H1 (cell line): ENCODE measurements at regions not wholly inside any gene's neighbourhood (a gene's known extent, or its start where the extent isn't known, plus 50 kb on each side); places are given as distances from the start of the nearest gene placed in this dataset.
A peak's percentile ranks its signal among the peaks of the same experiment; 100 is the strongest.

Source experiments
- CTCF ChIA-PET: fragments of 300-600 bp; sonication (Branson Sonifier 250); formaldehyde crosslinking; loops from one replicate; lab custom pipeline; 2021; ENCODE audit not compliant: partially characterized antibody; lab: Charles Lee
- POLR2A ChIA-PET: fragments of 300-600 bp; sonication (Branson Sonifier 250); formaldehyde crosslinking; loops from one replicate; lab custom pipeline; 2021; ENCODE audit warnings: inconsistent platforms; ENCODE audit not compliant: partially characterized antibody; lab: Charles Lee
- DNase-seq, 2 experiments: peaks; one replicate each; pipeline versions ENCODE4 v3.0.0 to v3.0.0-alpha.2; 2010 to 2022; ENCODE audit warnings: low spot score in 2 of 2, low read depth in 1 of 2, mixed read lengths in 1 of 2
- FAIRE-seq: peaks from 2 replicates; lab custom pipeline; 2011; peaks lifted over from hg19 to GRCh38; lab: Jason Lieb, UNC
- H2AFZ ChIP-seq: 2 replicates; pipeline ENCODE4 v1.8.1; 2012; ENCODE audit warnings: low read length, inconsistent platforms
- H2AK5ac ChIP-seq: 2 replicates; pipeline ENCODE4 v1.6.1; 2013; ENCODE audit warnings: low read depth, low read length
- H2BK120ac ChIP-seq: replicated peaks from 2 replicates; pipeline ENCODE3; 2013; ENCODE audit warnings: low read depth, low read length, inconsistent platforms
- H2BK12ac ChIP-seq: 2 replicates; pipeline ENCODE4 v1.6.1; 2013; ENCODE audit warnings: low read depth, low read length
- H2BK15ac ChIP-seq: 2 replicates; pipeline ENCODE4 v1.6.1; 2013; ENCODE audit warnings: low read length
- H2BK20ac ChIP-seq: 2 replicates; pipeline ENCODE4 v1.6.1; 2013; ENCODE audit warnings: low read length
- H2BK5ac ChIP-seq: 2 replicates; pipeline ENCODE4 v1.6.1; 2013; ENCODE audit warnings: low read depth, low read length
- H3K14ac ChIP-seq: 2 replicates; pipeline ENCODE4 v1.6.1; 2013; ENCODE audit warnings: inconsistent platforms; ENCODE audit not compliant: insufficient read length
- H3K18ac ChIP-seq: 2 replicates; pipeline ENCODE4 v1.6.1; 2013; ENCODE audit warnings: low read length; ENCODE audit errors: extremely low read depth
- H3K23ac ChIP-seq: 2 replicates; pipeline ENCODE4 v1.6.1; 2013; ENCODE audit warnings: inconsistent platforms; ENCODE audit not compliant: insufficient read length
- H3K23me2 ChIP-seq: 2 replicates; pipeline ENCODE4 v1.6.1; 2013; ENCODE audit warnings: low read depth, low read length
- H3K27ac ChIP-seq: 2 replicates; pipeline ENCODE4 v1.6.1; 2011; ENCODE audit warnings: low read depth, low read length, inconsistent platforms
- H3K27me3 ChIP-seq, 4 experiments: replicated peaks in 1 of 4; 1 replicate in 1 of 4; 2 replicates in 3 of 4; pipeline versions ENCODE4 v1.6.1 to v1.8.1; 2011 to 2013; ENCODE audit warnings: low read length in 3 of 4, mild to moderate bottlenecking in 3 of 4, inconsistent platforms in 2 of 4, mixed read lengths in 2 of 4, moderate library complexity in 1 of 4; ENCODE audit not compliant: control insufficient read depth in 3 of 4, insufficient read depth in 3 of 4; ENCODE audit errors: extremely low read depth in 1 of 4
- H3K36me3 ChIP-seq, 4 experiments: 2 replicates each; pipeline versions ENCODE4 v1.6.1 to v1.8.1; 2011 to 2013; ENCODE audit warnings: mild to moderate bottlenecking in 4 of 4, low read length in 3 of 4, moderate library complexity in 2 of 4, control low read depth in 1 of 4, inconsistent platforms in 1 of 4; ENCODE audit not compliant: insufficient read depth in 4 of 4, control insufficient read depth in 2 of 4
- H3K4ac ChIP-seq: replicated peaks from 2 replicates; pipeline ENCODE3; 2013; ENCODE audit warnings: low read length, low read depth, mixed read lengths, inconsistent platforms; ENCODE audit not compliant: insufficient read length
- H3K4me1 ChIP-seq, 4 experiments: replicated peaks in 1 of 4; 1 replicate in 1 of 4; 2 replicates in 3 of 4; pipeline versions ENCODE4 v1.6.1 to v1.8.1; 2011 to 2013; ENCODE audit warnings: low read length in 3 of 4, inconsistent platforms in 2 of 4, mixed read lengths in 1 of 4; ENCODE audit not compliant: insufficient read depth in 4 of 4, control insufficient read depth in 3 of 4
- H3K4me2 ChIP-seq, 2 experiments: 2 replicates each; pipeline versions ENCODE4 v1.6.1 to v1.8.1; 2011 to 2013; ENCODE audit warnings: low read depth in 2 of 2, low read length in 2 of 2, control low read depth in 1 of 2, inconsistent platforms in 1 of 2, mild to moderate bottlenecking in 1 of 2; ENCODE audit not compliant: insufficient read depth in 1 of 2
- H3K4me3 ChIP-seq, 4 experiments: fragments of 200-600, 300-600 bp in 1 of 4; sonication (generic), shearing (Covaris generic), sonication (Bioruptor Twin) in 1 of 4; 2 replicates each; pipeline versions ENCODE4 v1.5.1 to v1.8.1; 2011 to 2016; ENCODE audit warnings: low read length in 4 of 4, low read depth in 3 of 4, control low read depth in 2 of 4, inconsistent platforms in 2 of 4, mild to moderate bottlenecking in 2 of 4, mixed read lengths in 1 of 4, moderate library complexity in 1 of 4; ENCODE audit not compliant: insufficient read depth in 2 of 4; ENCODE audit errors: extremely low read depth in 1 of 4
- H3K56ac ChIP-seq: replicated peaks from 2 replicates; pipeline ENCODE3; 2013; ENCODE audit warnings: low read depth, mild to moderate bottlenecking, mixed read lengths, low read length, inconsistent platforms; ENCODE audit not compliant: insufficient read length
- H3K79me1 ChIP-seq: 2 replicates; pipeline ENCODE4 v1.6.1; 2013; ENCODE audit warnings: low read depth, low read length, control low read depth
- H3K79me2 ChIP-seq, 2 experiments: 2 replicates each; pipeline versions ENCODE4 v1.6.1 to v1.8.1; 2012 to 2013; ENCODE audit warnings: low read length in 2 of 2, mild to moderate bottlenecking in 2 of 2, inconsistent platforms in 1 of 2; ENCODE audit not compliant: insufficient read depth in 2 of 2, control insufficient read depth in 1 of 2
- H3K9ac ChIP-seq, 4 experiments: replicated peaks in 1 of 4; 1 replicate in 1 of 4; 2 replicates in 3 of 4; pipeline versions ENCODE4 v1.6.1 to v1.8.1; 2011 to 2013; ENCODE audit warnings: low read depth in 3 of 4, low read length in 3 of 4, control low read depth in 2 of 4, mild to moderate bottlenecking in 2 of 4, moderate library complexity in 2 of 4, inconsistent platforms in 1 of 4; ENCODE audit errors: extremely low read depth in 1 of 4
- H3K9me3 ChIP-seq, 2 experiments: 2 replicates each; pipeline versions ENCODE4 v1.6.1 to v1.8.1; 2012 to 2013; ENCODE audit warnings: mild to moderate bottlenecking in 2 of 2, moderate library complexity in 2 of 2, control low read depth in 1 of 2, inconsistent platforms in 1 of 2, low read depth in 1 of 2, low read length in 1 of 2, mixed read lengths in 1 of 2; ENCODE audit not compliant: insufficient read depth in 2 of 2
- H4K20me1 ChIP-seq, 2 experiments: replicated peaks in 1 of 2; 2 replicates each; pipeline versions ENCODE3 to v1.8.1; 2011 to 2013; ENCODE audit warnings: inconsistent platforms in 2 of 2, low read length in 2 of 2, mild to moderate bottlenecking in 1 of 2; ENCODE audit not compliant: insufficient read depth in 2 of 2, control insufficient read depth in 1 of 2
- H4K5ac ChIP-seq: 2 replicates; pipeline ENCODE4 v1.6.1; 2013; ENCODE audit warnings: low read length, low read depth, mixed read lengths, inconsistent platforms; ENCODE audit not compliant: insufficient read length
- H4K8ac ChIP-seq: 2 replicates; pipeline ENCODE4 v1.8.0; 2013; ENCODE audit warnings: mild to moderate bottlenecking, moderate library complexity, low read length, inconsistent platforms; ENCODE audit not compliant: insufficient read depth; ENCODE audit errors: extremely low read depth
- H4K91ac ChIP-seq: replicated peaks from 2 replicates; pipeline ENCODE3; 2013; ENCODE audit warnings: low read length, mixed read lengths, inconsistent platforms; ENCODE audit not compliant: insufficient read length
- BCL11A ChIP-seq, 2 experiments: IDR thresholded peaks; one replicate each; pipeline ENCODE4 v1.6.1; 2011; ENCODE audit warnings: low read depth in 2 of 2, low read length in 2 of 2, mild to moderate bottlenecking in 2 of 2
- RAD21 ChIP-seq, 2 experiments: IDR thresholded peaks in 1 of 2; conservative IDR thresholded peaks in 1 of 2; 2 replicates each; pipeline ENCODE4 v1.6.1; 2011; ENCODE audit warnings: low read depth in 2 of 2, low read length in 2 of 2, improper control_type of control experiment in 1 of 2, inconsistent platforms in 1 of 2, mild to moderate bottlenecking in 1 of 2, moderate library complexity in 1 of 2
- RFX5 ChIP-seq: IDR thresholded peaks from 2 replicates; pipeline ENCODE4 v1.6.1; 2011; ENCODE audit warnings: low read depth, low read length, improper control_type of control experiment, borderline replicate concordance
- RXRA ChIP-seq: IDR thresholded peaks from 2 replicates; pipeline ENCODE4 v1.6.1; 2011; ENCODE audit warnings: low read depth, mild to moderate bottlenecking, low read length, moderate library complexity; ENCODE audit not compliant: insufficient read depth
- ZNF274 ChIP-seq: IDR thresholded peaks from 2 replicates; pipeline ENCODE4 v1.7.0; 2012; ENCODE audit warnings: low read length, borderline replicate concordance; ENCODE audit errors: extremely low read depth
- WGBS, 2 experiments: shearing (Covaris generic) in 1 of 2; methylation state at CpG; one replicate each; pipeline versions ENCODE4 v1.1.6 to v1.1.7; 2013 to 2015; ENCODE audit warnings: low lambda C conversion rate in 2 of 2, mixed read lengths in 2 of 2, inconsistent platforms in 1 of 2, low coverage in 1 of 2, missing lambda C conversion rate in 1 of 2; ENCODE audit not compliant: insufficient replicate concordance in 2 of 2, insufficient coverage in 1 of 2, insufficient read length in 1 of 2; ENCODE audit errors: extremely low coverage in 1 of 2, missing lambda C conversion rate in 1 of 2; 5-methylcytosine and 5-hydroxymethylcytosine counted together
- TF ChIP-seq, protein P1 (sequence below): IDR thresholded peaks from 2 replicates; pipeline ENCODE4 v1.6.1; 2012; ENCODE audit warnings: inconsistent platforms

DNA sequence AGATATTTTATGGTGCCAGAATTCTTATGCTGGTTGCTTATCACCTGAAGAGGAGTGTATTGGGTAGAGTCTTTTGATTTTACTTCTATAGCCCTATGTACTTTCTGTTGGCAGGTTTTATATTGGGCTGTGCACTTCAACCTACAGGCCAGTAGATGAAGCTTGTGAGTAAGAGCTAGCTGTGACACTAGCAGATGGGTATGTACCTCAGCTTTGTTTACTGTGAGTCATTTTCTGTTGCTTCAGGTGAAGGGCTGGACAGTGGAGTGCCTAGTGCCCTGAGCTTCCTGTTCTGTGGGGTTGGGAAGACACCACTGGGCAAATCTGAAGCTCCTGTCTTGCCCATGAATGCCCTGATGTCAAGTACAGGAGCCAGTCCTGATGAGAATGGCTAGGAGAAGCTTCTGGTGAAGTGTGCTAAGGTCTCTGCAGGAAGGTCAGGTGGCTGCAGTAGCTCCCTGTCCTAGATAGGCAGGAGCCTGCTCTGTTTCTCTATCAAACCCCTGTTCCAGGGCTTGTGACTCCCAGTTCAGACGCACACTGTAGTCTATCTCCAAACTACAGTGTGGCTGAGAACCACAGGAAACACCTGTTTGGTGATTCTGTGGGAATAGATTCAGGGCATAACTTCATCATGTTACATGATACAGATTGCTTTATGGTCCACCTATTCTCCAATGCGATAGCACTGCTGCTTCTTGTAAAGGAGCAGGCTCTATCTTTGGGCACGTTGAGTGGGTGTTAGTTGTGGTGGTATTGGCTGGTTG lies 755.7 kb downstream of the KCNA4 start:
- H3K4me2 ChIP-seq, result no peak overlapping the region
- no peaks in the 10 kb centered on the region for H3K27me3 ChIP-seq
- no peak overlapping the region for H3K18ac ChIP-seq
- H2BK15ac ChIP-seq, result no peak overlapping the region
- no peaks in the 10 kb centered on the region for H3K79me2 ChIP-seq
- H3K56ac ChIP-seq, result no peak overlapping the region
- POLR2A ChIA-PET, result no interaction called here
- H3K4me3 ChIP-seq, result no peak overlapping the region
- no peak for DNase-seq
- H3K23ac ChIP-seq, result no peak overlapping the region
- H3K79me1 ChIP-seq, result no peaks in the 10 kb centered on the region
- H3K36me3 ChIP-seq, result no peaks in the 10 kb centered on the region
- no peak overlapping the region for H3K4ac ChIP-seq
- H2BK12ac ChIP-seq, result no peak overlapping the region
- no peak overlapping the region for H2AK5ac ChIP-seq
- H3K23me2 ChIP-seq, result no peaks in the 10 kb centered on the region
- no peak overlapping the region for H4K8ac ChIP-seq
- H4K5ac ChIP-seq, result no peak overlapping the region
- TF ChIP-seq RXRA, result no peak
- TF ChIP-seq, protein P1, sequence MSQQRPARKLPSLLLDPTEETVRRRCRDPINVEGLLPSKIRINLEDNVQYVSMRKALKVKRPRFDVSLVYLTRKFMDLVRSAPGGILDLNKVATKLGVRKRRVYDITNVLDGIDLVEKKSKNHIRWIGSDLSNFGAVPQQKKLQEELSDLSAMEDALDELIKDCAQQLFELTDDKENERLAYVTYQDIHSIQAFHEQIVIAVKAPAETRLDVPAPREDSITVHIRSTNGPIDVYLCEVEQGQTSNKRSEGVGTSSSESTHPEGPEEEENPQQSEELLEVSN, result no peak
- TF ChIP-seq RFX5, result no peak
- no peak for TF ChIP-seq RAD21 (IDR thresholded peaks at IDR 0.05 in 1 of 2, conservative IDR thresholded peaks at IDR 0.05 in 1 of 2; ENCODE audit: low read depth in 2 of 2, low read length in 2 of 2)
- no peak for TF ChIP-seq ZNF274
- TF ChIP-seq BCL11A (IDR thresholded peaks at IDR 0.05; ENCODE audit: low read depth in 2 of 2, low read length in 2 of 2), result no peak
- no peak overlapping the region for H3K9ac ChIP-seq
- no peak overlapping the region for H2BK120ac ChIP-seq
- CTCF ChIA-PET, result interaction anchor here (1.8 kb wide), 1 partner anchor 11 kb away, joined by 6 read pairs; no protein-coding TSS in a partner anchor
- no peaks in the 10 kb centered on the region for H3K4me1 ChIP-seq
- no peak overlapping the region for H3K27ac ChIP-seq
- H2BK20ac ChIP-seq, result no peak overlapping the region
- WGBS, 2 experiments, result 98% methylated on average over 3 of the region's 3 CpGs; no CpG with 5 or more reads in 1 of the 2 experiments
- H4K91ac ChIP-seq, result peak overlapping the region; percentile 55
- H3K9me3 ChIP-seq, result no peaks in the 10 kb centered on the region
- no peak overlapping the region for H2BK5ac ChIP-seq
- FAIRE-seq, result no peak
- no peaks in the 10 kb centered on the region for H4K20me1 ChIP-seq
- H3K14ac ChIP-seq, result no peak overlapping the region
- H2AFZ ChIP-seq, result no peak overlapping the region
